ENCODE measurements at regions not wholly inside any gene's neighbourhood (a gene's known extent, or its start where the extent isn't known, plus 50 kb on each side); places are given as distances from the start of the nearest gene placed in this dataset.

DNA sequence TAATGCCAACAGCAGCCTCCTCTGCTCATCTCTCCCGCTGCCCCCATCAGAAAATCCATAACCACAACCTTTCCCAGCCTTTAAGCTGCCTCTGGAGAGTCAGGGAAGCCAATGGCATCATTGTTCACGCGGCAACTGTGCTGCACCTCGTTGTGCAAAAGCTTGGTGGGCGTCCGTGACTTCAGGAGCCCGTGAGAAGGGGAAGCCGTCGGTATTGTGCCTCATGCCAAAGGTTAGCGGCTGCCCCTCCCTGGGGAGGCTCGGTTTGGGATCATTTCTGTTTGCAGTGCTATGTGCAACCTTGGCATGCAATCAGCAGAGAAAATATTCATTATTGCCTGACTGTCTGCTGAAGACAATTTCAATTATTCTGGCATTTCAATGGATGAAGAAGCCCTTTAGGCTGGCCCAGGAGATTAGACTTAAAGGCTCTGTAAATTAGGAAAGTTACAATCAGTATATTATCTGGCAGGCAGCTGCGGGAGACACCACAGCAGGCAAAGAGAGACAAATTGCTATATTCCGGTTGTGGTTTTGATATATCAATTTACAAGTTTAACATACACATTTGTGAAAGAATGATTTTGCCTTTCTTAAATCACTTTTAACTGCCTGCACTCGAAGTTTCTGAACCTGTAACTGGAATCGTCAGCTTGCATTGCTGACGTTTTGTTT is 244.5 kb downstream of the GATA3 start:
- H3K27ac ChIP-seq (ENCODE audit: poor library complexity, severe bottlenecking): no peak overlapping the region
- H3K27me3 ChIP-seq (ENCODE audit: insufficient read depth, poor library complexity, severe bottlenecking): no peaks in the 10 kb centered on the region
- H3K36me3 ChIP-seq (ENCODE audit: low read depth): no peaks in the 10 kb centered on the region
- DNase-seq (ENCODE audit: low spot score) (no peak), ATAC-seq (ENCODE audit: low read depth) (no peak)
- no peak overlapping the region for H3K4me3 ChIP-seq (ENCODE audit: severe bottlenecking)
- TF ChIP-seq, protein P1, sequence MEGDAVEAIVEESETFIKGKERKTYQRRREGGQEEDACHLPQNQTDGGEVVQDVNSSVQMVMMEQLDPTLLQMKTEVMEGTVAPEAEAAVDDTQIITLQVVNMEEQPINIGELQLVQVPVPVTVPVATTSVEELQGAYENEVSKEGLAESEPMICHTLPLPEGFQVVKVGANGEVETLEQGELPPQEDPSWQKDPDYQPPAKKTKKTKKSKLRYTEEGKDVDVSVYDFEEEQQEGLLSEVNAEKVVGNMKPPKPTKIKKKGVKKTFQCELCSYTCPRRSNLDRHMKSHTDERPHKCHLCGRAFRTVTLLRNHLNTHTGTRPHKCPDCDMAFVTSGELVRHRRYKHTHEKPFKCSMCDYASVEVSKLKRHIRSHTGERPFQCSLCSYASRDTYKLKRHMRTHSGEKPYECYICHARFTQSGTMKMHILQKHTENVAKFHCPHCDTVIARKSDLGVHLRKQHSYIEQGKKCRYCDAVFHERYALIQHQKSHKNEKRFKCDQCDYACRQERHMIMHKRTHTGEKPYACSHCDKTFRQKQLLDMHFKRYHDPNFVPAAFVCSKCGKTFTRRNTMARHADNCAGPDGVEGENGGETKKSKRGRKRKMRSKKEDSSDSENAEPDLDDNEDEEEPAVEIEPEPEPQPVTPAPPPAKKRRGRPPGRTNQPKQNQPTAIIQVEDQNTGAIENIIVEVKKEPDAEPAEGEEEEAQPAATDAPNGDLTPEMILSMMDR (IDR thresholded peaks at IDR 0.05; ENCODE audit: poor library complexity, severe bottlenecking): no peak
- H3K9me3 ChIP-seq (ENCODE audit: severe bottlenecking): no peaks in the 10 kb centered on the region
- H3K4me1 ChIP-seq (ENCODE audit: insufficient read depth, poor library complexity, severe bottlenecking): no peaks in the 10 kb centered on the region

DNA sequence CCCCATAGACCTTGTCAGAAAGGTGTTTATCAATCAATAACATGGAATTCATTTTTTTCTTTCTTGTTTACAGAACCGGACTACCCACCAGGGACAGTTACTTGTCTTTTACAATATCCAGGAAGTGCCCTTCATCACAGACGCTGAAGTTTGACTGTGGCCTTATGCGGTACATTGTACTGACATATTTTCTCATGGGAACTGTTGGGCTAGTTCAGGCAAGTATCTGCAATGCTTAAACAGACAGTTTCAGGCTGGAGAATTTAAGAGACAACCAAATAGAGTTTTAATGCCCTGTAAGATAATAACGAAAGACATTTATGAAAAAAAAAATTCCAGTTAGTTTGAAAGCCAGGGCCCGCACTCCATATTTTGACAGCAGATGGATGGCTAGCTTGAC is 246.4 kb downstream of the GATA3 start:
- DNase-seq (ENCODE audit: low spot score) (no peak), ATAC-seq (ENCODE audit: low read depth) (no peak)
- Histone ChIP-seq H3K9me3 (ENCODE audit: severe bottlenecking) (no peaks in the 10 kb centered on the region), H3K4me1 (ENCODE audit: insufficient read depth, poor library complexity, severe bottlenecking) (no peaks in the 10 kb centered on the region), H3K36me3 (ENCODE audit: low read depth) (no peaks in the 10 kb centered on the region), H3K27ac (ENCODE audit: poor library complexity, severe bottlenecking) (no peak overlapping the region), H3K4me3 (ENCODE audit: severe bottlenecking) (no peak overlapping the region), H3K27me3 (ENCODE audit: insufficient read depth, poor library complexity, severe bottlenecking) (no peaks in the 10 kb centered on the region)
- TF ChIP-seq, protein P1 (IDR thresholded peaks at IDR 0.05; ENCODE audit: poor library complexity, severe bottlenecking): no peak

DNA sequence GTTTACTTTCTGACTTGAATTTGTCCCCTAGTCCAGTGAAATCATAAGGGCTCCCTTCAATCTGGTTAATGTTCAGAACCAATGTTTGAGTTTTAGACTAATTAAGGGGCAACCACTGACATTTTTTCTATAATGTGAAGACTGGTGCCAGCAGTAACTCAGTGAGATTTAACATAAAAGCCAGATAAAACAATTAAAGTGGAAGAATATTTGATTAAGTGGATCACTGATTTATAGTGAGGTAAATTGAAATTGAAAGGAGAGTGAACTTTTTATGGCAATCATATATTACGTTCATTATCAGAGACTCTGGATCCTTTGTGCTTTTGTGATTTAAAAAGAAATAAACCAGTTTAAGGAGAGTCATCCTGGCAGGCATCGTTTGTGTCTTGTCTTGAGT is 246.8 kb downstream of the GATA3 start:
- TF ChIP-seq, protein P1 (IDR thresholded peaks at IDR 0.05; ENCODE audit: poor library complexity, severe bottlenecking): no peak
- Histone ChIP-seq H3K36me3 (ENCODE audit: low read depth) (no peaks in the 10 kb centered on the region), H3K27ac (ENCODE audit: poor library complexity, severe bottlenecking) (no peak overlapping the region), H3K4me1 (ENCODE audit: insufficient read depth, poor library complexity, severe bottlenecking) (peaks cover under 1% of the 10 kb centered on the region), H3K9me3 (ENCODE audit: severe bottlenecking) (no peaks in the 10 kb centered on the region), H3K27me3 (ENCODE audit: insufficient read depth, poor library complexity, severe bottlenecking) (no peaks in the 10 kb centered on the region), H3K4me3 (ENCODE audit: severe bottlenecking) (no peak overlapping the region)
- no peak for DNase-seq (ENCODE audit: low spot score)
- ATAC-seq (ENCODE audit: low read depth): no peak

DNA sequence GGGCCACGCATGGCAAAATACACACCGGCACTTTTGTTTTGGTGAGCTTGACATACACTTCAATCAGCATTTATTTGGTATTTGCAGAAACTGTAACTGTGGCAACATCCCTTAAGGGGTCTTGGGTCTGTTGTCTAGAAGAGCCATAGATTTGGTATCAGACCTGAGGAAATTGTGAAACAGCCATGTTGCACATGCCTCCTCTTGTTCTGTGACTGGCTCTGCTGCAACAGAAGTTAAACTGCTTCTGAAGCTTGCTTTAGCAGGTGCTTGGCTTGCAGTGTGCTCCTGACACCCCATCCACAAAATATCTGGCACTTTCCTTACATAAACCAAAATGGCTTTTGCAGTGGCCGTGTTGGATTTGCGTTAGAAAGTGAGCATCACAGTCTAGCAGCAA is 247.3 kb downstream of the GATA3 start:
- DNase-seq (ENCODE audit: low spot score): no peak
- ATAC-seq (ENCODE audit: low read depth): no peak
- Histone ChIP-seq H3K27ac (ENCODE audit: poor library complexity, severe bottlenecking) (no peak overlapping the region), H3K4me3 (ENCODE audit: severe bottlenecking) (no peak overlapping the region), H3K4me1 (ENCODE audit: insufficient read depth, poor library complexity, severe bottlenecking) (peaks cover 5% of the 10 kb centered on the region), H3K36me3 (ENCODE audit: low read depth) (no peaks in the 10 kb centered on the region), H3K27me3 (ENCODE audit: insufficient read depth, poor library complexity, severe bottlenecking) (no peaks in the 10 kb centered on the region), H3K9me3 (ENCODE audit: severe bottlenecking) (no peaks in the 10 kb centered on the region)
- TF ChIP-seq, protein P1 (IDR thresholded peaks at IDR 0.05; ENCODE audit: poor library complexity, severe bottlenecking): no peak

DNA sequence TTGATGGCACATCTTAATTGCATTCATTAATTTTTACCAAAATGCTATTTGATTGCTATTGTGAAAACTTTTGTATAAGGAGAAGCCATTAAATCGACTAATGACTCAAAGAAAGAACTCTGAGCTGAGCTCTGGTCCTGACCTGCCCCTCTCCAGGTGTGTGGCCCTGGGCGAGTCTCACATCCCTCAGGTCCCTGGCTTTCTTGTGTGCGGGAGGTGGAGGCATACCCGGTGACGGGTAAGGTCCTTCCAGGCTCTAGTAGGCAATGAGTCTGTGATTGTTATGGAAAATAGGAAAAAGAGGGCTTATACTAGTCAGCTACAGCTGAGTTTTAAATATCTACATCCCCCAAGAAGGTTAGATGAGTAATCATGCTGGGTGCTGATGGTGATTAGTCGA is 248.1 kb downstream of the GATA3 start:
- H3K27me3 ChIP-seq (ENCODE audit: insufficient read depth, poor library complexity, severe bottlenecking): no peaks in the 10 kb centered on the region
- no peak overlapping the region for H3K27ac ChIP-seq (ENCODE audit: poor library complexity, severe bottlenecking)
- peaks cover 5% of the 10 kb centered on the region for H3K4me1 ChIP-seq (ENCODE audit: insufficient read depth, poor library complexity, severe bottlenecking)
- H3K36me3 ChIP-seq (ENCODE audit: low read depth): no peaks in the 10 kb centered on the region
- DNase-seq (ENCODE audit: low spot score) (no peak), ATAC-seq (ENCODE audit: low read depth) (no peak)
- TF ChIP-seq, protein P1 (IDR thresholded peaks at IDR 0.05; ENCODE audit: poor library complexity, severe bottlenecking): no peak
- no peaks in the 10 kb centered on the region for H3K9me3 ChIP-seq (ENCODE audit: severe bottlenecking)
- H3K4me3 ChIP-seq (ENCODE audit: severe bottlenecking): no peak overlapping the region

All from RWPE2 (cell line).